GM19467 (cell line): ENCODE measurements at regions not wholly inside any gene's neighbourhood (a gene's known extent, or its start where the extent isn't known, plus 50 kb on each side); places are given as distances from the start of the nearest gene placed in this dataset.
"Not testable (repeated sequence)": the region's sequence is repeated elsewhere in the genome, so short reads cannot be mapped to it uniquely, and the experiment has no call there.

Source experiments
- ATAC-seq: cut with Tn5 transposase; IDR thresholded peaks from one replicate; pipeline ENCODE4 v1.9.1; 2021; ENCODE audit warnings: mild to moderate bottlenecking, moderate library complexity; ENCODE audit not compliant: unreplicated experiment

GRCh38 chr20:55439070-55439469 is 566.2 kb downstream of the CBLN4 start:
- ATAC-seq, result no peak

- ATAC-seq, result no peak
Observed at GRCh38 chr20:55437798-55438415, 567.4 kb downstream of the CBLN4 start.

GRCh38 chr20:55424968-55425367 is 580.4 kb downstream of the CBLN4 start:
- ATAC-seq, result no peak

- ATAC-seq, result no peak
Observed at GRCh38 chr20:55424476-55424875, 580.8 kb downstream of the CBLN4 start.

GRCh38 chr20:55417836-55418235 is 587.5 kb downstream of the CBLN4 start:
- ATAC-seq, result no peak

- no peak for ATAC-seq
Observed at GRCh38 chr20:55415567-55416142, 589.7 kb downstream of the CBLN4 start.

GRCh38 chr20:55412508-55412907 is 592.8 kb downstream of the CBLN4 start:
- ATAC-seq, result not testable (repeated sequence)

- no peak for ATAC-seq
Observed at GRCh38 chr20:55406891-55407290, 598.4 kb downstream of the CBLN4 start.

GRCh38 chr20:55394592-55394991 is 610.7 kb downstream of the CBLN4 start:
- ATAC-seq, result no peak

- no peak for ATAC-seq
Observed at GRCh38 chr20:55390791-55391190, 614.5 kb downstream of the CBLN4 start.

GRCh38 chr20:55386686-55387085 is 618.6 kb downstream of the CBLN4 start:
- ATAC-seq, result no peak

- ATAC-seq, result no peak
Observed at GRCh38 chr20:55375920-55376319, 629.4 kb downstream of the CBLN4 start.

- no peak for ATAC-seq
Observed at GRCh38 chr20:55365745-55366144, 639.6 kb downstream of the CBLN4 start.

GRCh38 chr20:55360895-55361294 is 644.4 kb downstream of the CBLN4 start:
- ATAC-seq, result no peak

- no peak for ATAC-seq
Observed at GRCh38 chr20:55354720-55355119, 650.6 kb downstream of the CBLN4 start.

GRCh38 chr20:55353206-55353605 is 652.1 kb downstream of the CBLN4 start:
- ATAC-seq, result no peak

- ATAC-seq, result no peak
Observed at GRCh38 chr20:55348223-55348622, 657.1 kb downstream of the CBLN4 start.

- no peak for ATAC-seq
Observed at GRCh38 chr20:55342822-55343221, 662.5 kb downstream of the CBLN4 start.

GRCh38 chr20:55333798-55334197 is 671.5 kb downstream of the CBLN4 start:
- no peak for ATAC-seq

GRCh38 chr20:55329108-55329507 is 676.2 kb downstream of the CBLN4 start:
- no peak for ATAC-seq

- no peak for ATAC-seq
Observed at GRCh38 chr20:55322745-55323144, 682.6 kb downstream of the CBLN4 start.

- no peak for ATAC-seq
Observed at GRCh38 chr20:55316753-55317152, 688.6 kb downstream of the CBLN4 start.

GRCh38 chr20:55310844-55311243 is 694.5 kb downstream of the CBLN4 start:
- not testable (repeated sequence) for ATAC-seq
